ENCODE measurements at regions not wholly inside any gene's neighbourhood (a gene's known extent, or its start where the extent isn't known, plus 50 kb on each side); places are given as distances from the start of the nearest gene placed in this dataset.
A peak's percentile ranks its signal among the peaks of the same experiment; 100 is the strongest.

DNA sequence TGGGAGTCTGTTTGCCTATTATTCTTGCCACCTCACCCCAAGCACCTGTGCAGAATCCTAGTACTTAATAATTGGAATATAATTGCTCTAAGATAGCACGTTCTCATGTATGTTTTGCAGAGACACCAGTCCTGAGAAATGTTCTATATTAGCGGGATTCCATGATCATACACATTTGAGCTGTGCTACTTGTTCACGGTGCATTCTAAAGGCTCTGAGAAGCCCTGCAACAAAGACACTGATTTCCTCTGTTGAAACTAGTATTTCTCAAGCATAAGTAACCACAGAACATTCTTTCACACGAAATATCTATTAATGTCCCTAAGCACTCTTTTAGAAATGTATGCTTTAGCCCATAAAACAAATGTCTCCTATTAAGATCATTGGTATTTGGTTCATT, 109.4 kb downstream of the BARHL2 start:
- H3K27ac ChIP-seq, result no peak overlapping the region
- TF ChIP-seq CTCF (conservative IDR thresholded peaks at IDR 0.05), result no peak

GRCh38 chr1:90605070-90605469, 112.0 kb downstream of the BARHL2 start:
- TF ChIP-seq CTCF (conservative IDR thresholded peaks at IDR 0.05), result no peak
- H3K27ac ChIP-seq, result no peak overlapping the region

DNA sequence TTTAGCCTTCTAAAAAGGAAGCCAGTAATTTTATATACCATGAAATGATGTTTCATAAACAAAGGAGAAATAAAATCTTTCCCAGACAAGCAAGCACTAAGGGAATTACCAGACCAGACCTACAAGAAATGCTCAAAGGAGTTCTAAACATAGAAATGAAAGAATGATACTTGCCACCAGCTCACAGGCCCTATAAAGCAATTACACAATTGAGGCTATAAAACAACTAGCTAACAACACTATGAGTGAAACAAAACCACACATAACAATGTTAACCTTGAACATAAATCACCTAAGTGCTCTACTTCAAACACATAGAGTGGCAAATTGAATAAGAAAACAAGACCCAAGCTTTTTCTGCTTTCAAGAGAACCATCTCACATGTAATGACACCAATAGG, 123.8 kb downstream of the BARHL2 start:
- TF ChIP-seq CTCF (conservative IDR thresholded peaks at IDR 0.05), result no peak
- no peak overlapping the region for H3K27ac ChIP-seq

GRCh38 chr1:90591970-90592356, 125.1 kb downstream of the BARHL2 start:
- H3K27ac ChIP-seq, result no peak overlapping the region
- no peak for TF ChIP-seq CTCF (conservative IDR thresholded peaks at IDR 0.05)

DNA sequence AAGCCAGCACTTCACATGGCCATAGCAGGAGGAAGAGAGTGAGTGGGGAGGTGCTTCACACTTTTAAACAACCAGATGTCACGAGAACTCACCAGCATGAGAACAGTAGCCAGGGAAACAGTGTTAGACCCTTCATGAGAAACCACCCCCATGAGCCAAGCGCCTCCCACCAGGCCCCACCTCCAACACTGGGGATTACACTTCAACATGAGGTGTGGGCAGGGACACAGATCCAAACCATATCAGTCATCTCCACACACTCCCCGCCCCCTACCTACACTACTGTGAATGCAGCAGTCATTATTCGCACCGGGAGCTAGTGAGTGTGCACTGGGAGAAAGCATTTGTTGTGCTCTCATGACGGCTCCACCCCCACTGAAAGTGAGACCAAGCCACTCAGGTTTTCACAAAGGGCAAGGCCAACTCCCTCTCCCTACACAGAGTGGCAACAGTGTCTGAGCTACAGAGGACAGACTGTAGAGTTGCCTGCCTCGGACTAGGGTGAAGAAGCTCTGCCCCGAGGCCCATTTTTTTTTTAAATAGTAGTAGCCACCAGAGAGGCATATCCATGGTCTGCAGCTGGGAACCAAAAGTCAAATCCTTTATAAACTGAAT, 125.6 kb downstream of the BARHL2 start:
- TF ChIP-seq CTCF (conservative IDR thresholded peaks at IDR 0.05), result no peak
- H3K27ac ChIP-seq, result no peak overlapping the region

- no peak for TF ChIP-seq CTCF (conservative IDR thresholded peaks at IDR 0.05)
- no peak overlapping the region for H3K27ac ChIP-seq
Observed at GRCh38 chr1:90580176-90580575, 136.9 kb downstream of the BARHL2 start.

- no peak overlapping the region for H3K27ac ChIP-seq
- TF ChIP-seq CTCF (conservative IDR thresholded peaks at IDR 0.05), result peak; percentile 83
Observed at GRCh38 chr1:90579212-90579802, 137.8 kb downstream of the BARHL2 start.

Data from VCaP (cell line).